ENCODE measurements at regions not wholly inside any gene's neighbourhood (a gene's known extent, or its start where the extent isn't known, plus 50 kb on each side); places are given as distances from the start of the nearest gene placed in this dataset.

- no peak for DNase-seq
- H3K27me3 ChIP-seq = no peaks in the 10 kb centered on the region
- H3K27ac ChIP-seq = no peak overlapping the region
- no peaks in the 10 kb centered on the region for H3K9me3 ChIP-seq
- H3K4me1 ChIP-seq = peaks cover 0 to 20% (median 0%) of the 10 kb centered on the region in 4 donors
- no peaks in the 10 kb centered on the region for H3K36me3 ChIP-seq
- TF ChIP-seq CTCF (IDR thresholded peaks at IDR 0.05) = no peak
- intact Hi-C loops (cut with DNase I; ENCODE audit: low total_unique reads) = no loop called here
- no peak overlapping the region for H3K4me3 ChIP-seq
Observed at GRCh38 chr2:21449881-21450280, 326.1 kb downstream of the TDRD15 start.

GRCh38 chr2:21451403-21451802 lies 327.6 kb downstream of the TDRD15 start:
- Histone ChIP-seq H3K4me1 (peaks cover 0 to 20% (median 0%) of the 10 kb centered on the region in 4 donors), H3K36me3 (no peaks in the 10 kb centered on the region), H3K27ac (no peak overlapping the region), H3K27me3 (no peaks in the 10 kb centered on the region), H3K9me3 (no peaks in the 10 kb centered on the region), H3K4me3 (no peak overlapping the region)
- TF ChIP-seq CTCF (IDR thresholded peaks at IDR 0.05) = no peak
- intact Hi-C loops (cut with DNase I; ENCODE audit: low total_unique reads) = no loop called here
- no peak for DNase-seq

- Histone ChIP-seq H3K4me1 (peaks cover 0 to 20% (median 0%) of the 10 kb centered on the region in 4 donors), H3K27ac (peak overlapping the region in 1 of 2 donors; percentile 57), H3K9me3 (no peaks in the 10 kb centered on the region), H3K4me3 (no peak overlapping the region), H3K27me3 (no peaks in the 10 kb centered on the region), H3K36me3 (no peaks in the 10 kb centered on the region)
- intact Hi-C loops (cut with DNase I; ENCODE audit: low total_unique reads) = no loop called here
- TF ChIP-seq CTCF (IDR thresholded peaks at IDR 0.05) = no peak
- DNase-seq = no peak
Observed at GRCh38 chr2:21452263-21452662, 328.5 kb downstream of the TDRD15 start.

GRCh38 chr2:21452678-21453077 lies 328.9 kb downstream of the TDRD15 start:
- peak overlapping the region in 1 of 2 donors; percentile 57 for H3K27ac ChIP-seq
- no peak for TF ChIP-seq CTCF (IDR thresholded peaks at IDR 0.05)

GRCh38 chr2:21453723-21454450 lies 330.1 kb downstream of the TDRD15 start:
- Histone ChIP-seq H3K9me3 (no peaks in the 10 kb centered on the region), H3K4me3 (peak overlapping the region in 1 of 2 donors; percentile 2), H3K27me3 (no peaks in the 10 kb centered on the region), H3K36me3 (no peaks in the 10 kb centered on the region), H3K27ac (peak overlapping the region; percentile 49 to 57), H3K4me1 (peaks cover 0 to 20% (median 0%) of the 10 kb centered on the region in 4 donors)
- TF ChIP-seq CTCF (IDR thresholded peaks at IDR 0.05) = no peak
- intact Hi-C loops (cut with DNase I; ENCODE audit: low total_unique reads) = no loop called here
- DNase-seq = no peak

More at GRCh38 chr2:21452678-21453077, 328.9 kb downstream of the TDRD15 start:
- intact Hi-C loops (cut with DNase I; ENCODE audit: low total_unique reads) = no loop called here
- no peak for DNase-seq
- H3K27me3 ChIP-seq = no peaks in the 10 kb centered on the region
- peaks cover 0 to 20% (median 0%) of the 10 kb centered on the region in 4 donors for H3K4me1 ChIP-seq
- H3K36me3 ChIP-seq = no peaks in the 10 kb centered on the region
- no peaks in the 10 kb centered on the region for H3K9me3 ChIP-seq
- H3K4me3 ChIP-seq = no peak overlapping the region
